GM12878 (cell line): ENCODE measurements at regions not wholly inside any gene's neighbourhood (a gene's known extent, or its start where the extent isn't known, plus 50 kb on each side); places are given as distances from the start of the nearest gene placed in this dataset.

Experiments
- NRF1 ChIP-seq: conservative IDR thresholded peaks from 2 replicates; pipeline ENCODE4 v1.6.1; 2011; ENCODE audit warnings: mild to moderate bottlenecking, low read depth, low read length, improper control_type of control experiment
- POLR2A ChIP-seq: IDR thresholded peaks from 2 replicates; pipeline ENCODE4 v1.6.1; 2011; ENCODE audit warnings: low read depth, mild to moderate bottlenecking, low read length
- RAD21 ChIP-seq: IDR thresholded peaks from 2 replicates; pipeline ENCODE4 v1.6.1; 2011; ENCODE audit warnings: mild to moderate bottlenecking, low read depth, low read length, moderate library complexity; ENCODE audit not compliant: insufficient read depth
- TAF1 ChIP-seq: IDR thresholded peaks from 2 replicates; pipeline ENCODE4 v1.6.1; 2011; ENCODE audit warnings: mild to moderate bottlenecking, low read depth, low read length, borderline replicate concordance
- TF ChIP-seq, protein P1 (sequence below), 3 experiments: IDR thresholded peaks in 2 of 3; conservative IDR thresholded peaks in 1 of 3; 2 replicates each; pipeline ENCODE4 v1.5.1; 2011; ENCODE audit warnings: low read depth in 3 of 3, low read length in 3 of 3, mild to moderate bottlenecking in 3 of 3, control low read depth in 2 of 3, moderate library complexity in 2 of 3, inconsistent platforms in 1 of 3, mixed read lengths in 1 of 3; ENCODE audit not compliant: control insufficient read depth in 2 of 3, insufficient read depth in 1 of 3; ENCODE audit errors: extremely low read depth in 1 of 3
- TF ChIP-seq, protein P2 (sequence below): fragments of 450-650 bp; IDR thresholded peaks from 2 replicates; pipeline ENCODE4 v1.6.1; 2014; ENCODE audit warnings: mild to moderate bottlenecking

DNA sequence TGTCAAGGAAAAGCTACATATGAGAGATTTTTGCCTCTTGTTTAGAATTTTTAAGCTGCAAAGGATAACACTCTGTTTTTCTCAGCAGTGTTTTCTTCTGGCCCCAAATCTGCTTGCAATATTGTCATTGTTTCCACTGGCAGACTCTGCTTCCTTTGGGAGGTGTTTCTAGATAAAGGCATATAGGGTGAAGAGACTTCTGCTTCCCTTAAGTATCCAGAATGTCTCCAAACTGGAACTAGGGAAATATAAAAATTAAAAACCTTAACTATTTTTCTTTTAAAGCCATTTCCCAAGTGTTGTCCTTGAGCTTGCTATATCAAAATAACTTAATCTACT, 225.8 kb downstream of the CGGBP1 start:
- TF ChIP-seq, protein P1, sequence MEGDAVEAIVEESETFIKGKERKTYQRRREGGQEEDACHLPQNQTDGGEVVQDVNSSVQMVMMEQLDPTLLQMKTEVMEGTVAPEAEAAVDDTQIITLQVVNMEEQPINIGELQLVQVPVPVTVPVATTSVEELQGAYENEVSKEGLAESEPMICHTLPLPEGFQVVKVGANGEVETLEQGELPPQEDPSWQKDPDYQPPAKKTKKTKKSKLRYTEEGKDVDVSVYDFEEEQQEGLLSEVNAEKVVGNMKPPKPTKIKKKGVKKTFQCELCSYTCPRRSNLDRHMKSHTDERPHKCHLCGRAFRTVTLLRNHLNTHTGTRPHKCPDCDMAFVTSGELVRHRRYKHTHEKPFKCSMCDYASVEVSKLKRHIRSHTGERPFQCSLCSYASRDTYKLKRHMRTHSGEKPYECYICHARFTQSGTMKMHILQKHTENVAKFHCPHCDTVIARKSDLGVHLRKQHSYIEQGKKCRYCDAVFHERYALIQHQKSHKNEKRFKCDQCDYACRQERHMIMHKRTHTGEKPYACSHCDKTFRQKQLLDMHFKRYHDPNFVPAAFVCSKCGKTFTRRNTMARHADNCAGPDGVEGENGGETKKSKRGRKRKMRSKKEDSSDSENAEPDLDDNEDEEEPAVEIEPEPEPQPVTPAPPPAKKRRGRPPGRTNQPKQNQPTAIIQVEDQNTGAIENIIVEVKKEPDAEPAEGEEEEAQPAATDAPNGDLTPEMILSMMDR (IDR thresholded peaks at IDR 0.05 in 2 of 3, conservative IDR thresholded peaks at IDR 0.05 in 1 of 3; ENCODE audit: control insufficient read depth in 2 of 3, extremely low read depth in 1 of 3, insufficient read depth in 1 of 3, low read depth in 3 of 3, low read length in 3 of 3): no peak
- TF ChIP-seq TAF1 (no peak), POLR2A (no peak), RAD21 (no peak), NRF1 (no peak)
- TF ChIP-seq, protein P2, sequence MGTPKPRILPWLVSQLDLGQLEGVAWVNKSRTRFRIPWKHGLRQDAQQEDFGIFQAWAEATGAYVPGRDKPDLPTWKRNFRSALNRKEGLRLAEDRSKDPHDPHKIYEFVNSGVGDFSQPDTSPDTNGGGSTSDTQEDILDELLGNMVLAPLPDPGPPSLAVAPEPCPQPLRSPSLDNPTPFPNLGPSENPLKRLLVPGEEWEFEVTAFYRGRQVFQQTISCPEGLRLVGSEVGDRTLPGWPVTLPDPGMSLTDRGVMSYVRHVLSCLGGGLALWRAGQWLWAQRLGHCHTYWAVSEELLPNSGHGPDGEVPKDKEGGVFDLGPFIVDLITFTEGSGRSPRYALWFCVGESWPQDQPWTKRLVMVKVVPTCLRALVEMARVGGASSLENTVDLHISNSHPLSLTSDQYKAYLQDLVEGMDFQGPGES: no peak
